IMR-90 (cell line): ENCODE measurements at regions not wholly inside any gene's neighbourhood (a gene's known extent, or its start where the extent isn't known, plus 50 kb on each side); places are given as distances from the start of the nearest gene placed in this dataset.

Source experiments
- ATAC-seq: fragments of 200-7000 bp; cut with Tn5 transposase; 2 replicates; pipeline ENCODE4 v1.9.1; 2020; ENCODE audit warnings: low read depth, mild to moderate bottlenecking, moderate library complexity
- BruUV-seq: library from RNA; stranded (reverse); fragments of 400-500 nt; replicated peaks from 2 replicates; lab custom pipeline; 2021; lab: Mats Ljungman, UMichigan
- CTCF ChIA-PET: fragments of 300-600 bp; formaldehyde crosslinking; extraction: SDS; loops from one replicate; lab custom pipeline; 2021; ENCODE audit warnings: antibody characterized with exemption; lab: Yijun Ruan, JAX
- POLR2A ChIA-PET: fragments of 300-600 bp; sonication (Branson Sonifier 250); formaldehyde crosslinking; loops from one replicate; lab custom pipeline; 2022; ENCODE audit warnings: antibody characterized with exemption; ENCODE audit not compliant: unreplicated experiment; lab: Charles Lee
- DNase-seq: peaks from one replicate; pipeline ENCODE4 v3.0.0; 2013
- H2AFZ ChIP-seq: replicated peaks from 2 replicates; pipeline ENCODE3; 2013; ENCODE audit warnings: low read length, mild to moderate bottlenecking; ENCODE audit not compliant: poor library complexity
- H2AK5ac ChIP-seq: 2 replicates; pipeline ENCODE4 v1.6.1; 2013; ENCODE audit warnings: low read depth, low read length, inconsistent platforms
- H2AK9ac ChIP-seq: replicated peaks from 2 replicates; pipeline ENCODE3; 2013; ENCODE audit warnings: mild to moderate bottlenecking, low read depth, low read length, moderate library complexity; ENCODE audit not compliant: poor library complexity
- H2BK120ac ChIP-seq: 2 replicates; pipeline ENCODE4 v1.6.1; 2013; ENCODE audit warnings: low read depth, low read length, inconsistent platforms
- H2BK15ac ChIP-seq: 3 replicates; pipeline ENCODE4 v1.6.1; 2013; ENCODE audit warnings: low read depth, low read length, inconsistent platforms
- H2BK20ac ChIP-seq: 2 replicates; pipeline ENCODE4 v1.6.1; 2013; ENCODE audit warnings: low read depth, mild to moderate bottlenecking, inconsistent platforms, low read length, moderate library complexity
- H2BK5ac ChIP-seq: 2 replicates; pipeline ENCODE4 v1.6.1; 2013; ENCODE audit warnings: mild to moderate bottlenecking, low read depth, low read length, inconsistent platforms; ENCODE audit not compliant: poor library complexity, severe bottlenecking
- H3K14ac ChIP-seq: replicated peaks from 2 replicates; pipeline ENCODE4 v1.6.1; 2013; ENCODE audit warnings: low read depth, low read length, inconsistent platforms
- H3K18ac ChIP-seq: 2 replicates; pipeline ENCODE4 v1.6.1; 2013; ENCODE audit warnings: low read depth, low read length, control low read depth
- H3K23ac ChIP-seq: 2 replicates; pipeline ENCODE4 v1.6.1; 2013; ENCODE audit warnings: low read depth, low read length, inconsistent platforms
- H3K27ac ChIP-seq: 2 replicates; pipeline ENCODE4 v1.5.1; 2013; ENCODE audit warnings: mild to moderate bottlenecking, control low read depth, low read length; ENCODE audit not compliant: insufficient read depth
- H3K27me3 ChIP-seq: 2 replicates; pipeline ENCODE4 v1.6.1; 2013; ENCODE audit warnings: low read length; ENCODE audit not compliant: control insufficient read depth, insufficient read depth
- H3K36me3 ChIP-seq: 2 replicates; pipeline ENCODE4 v1.6.1; 2013; ENCODE audit warnings: low read length, mixed read lengths; ENCODE audit not compliant: control insufficient read depth, insufficient read depth
- H3K4ac ChIP-seq: 2 replicates; pipeline ENCODE4 v1.6.1; 2013; ENCODE audit warnings: low read depth, low read length, inconsistent platforms
- H3K4me1 ChIP-seq: 2 replicates; pipeline ENCODE4 v1.6.1; 2013; ENCODE audit warnings: low read length, mixed read lengths; ENCODE audit not compliant: control insufficient read depth, insufficient read depth
- H3K4me2 ChIP-seq: 2 replicates; pipeline ENCODE4 v1.6.1; 2013; ENCODE audit warnings: low read depth, mild to moderate bottlenecking, control low read depth, low read length, moderate library complexity
- H3K4me3 ChIP-seq: 2 replicates; pipeline ENCODE4 v1.5.1; 2013; ENCODE audit warnings: low read depth, mild to moderate bottlenecking, control low read depth, low read length, moderate library complexity; ENCODE audit not compliant: insufficient read depth
- H3K56ac ChIP-seq: 2 replicates; pipeline ENCODE4 v1.6.1; 2013; ENCODE audit warnings: low read length, inconsistent platforms; ENCODE audit not compliant: insufficient read depth; ENCODE audit errors: extremely low read depth
- H3K79me1 ChIP-seq, 2 experiments: 2 replicates each; pipeline ENCODE4 v1.6.1; 2013; ENCODE audit warnings: low read length in 2 of 2, inconsistent platforms in 1 of 2, low read depth in 1 of 2
- H3K9ac ChIP-seq: 2 replicates; pipeline ENCODE4 v1.6.1; 2013; ENCODE audit warnings: low read depth, low read length, control low read depth
- H3K9me1 ChIP-seq: 2 replicates; pipeline ENCODE4 v1.6.1; 2013; ENCODE audit warnings: low read length, inconsistent platforms; ENCODE audit not compliant: insufficient read depth
- H3K9me3 ChIP-seq: 2 replicates; pipeline ENCODE4 v1.6.1; 2013; ENCODE audit warnings: low read length; ENCODE audit not compliant: control insufficient read depth, insufficient read depth
- H4K20me1 ChIP-seq: 2 replicates; pipeline ENCODE4 v1.6.1; 2013; ENCODE audit warnings: low read length, inconsistent platforms; ENCODE audit not compliant: insufficient read depth
- H4K5ac ChIP-seq: 2 replicates; pipeline ENCODE4 v1.6.1; 2013; ENCODE audit warnings: mild to moderate bottlenecking, low read depth, low read length, control low read depth
- H4K8ac ChIP-seq, 2 experiments: 2 replicates each; pipeline ENCODE4 v1.6.1; 2013; ENCODE audit warnings: low read depth in 2 of 2, low read length in 2 of 2, control low read depth in 1 of 2, inconsistent platforms in 1 of 2
- H4K91ac ChIP-seq: 2 replicates; pipeline ENCODE4 v1.6.1; 2013; ENCODE audit warnings: low read depth, low read length, inconsistent platforms; ENCODE audit not compliant: insufficient read depth
- CTCF ChIP-seq: conservative IDR thresholded peaks from 2 replicates; pipeline ENCODE4 v1.5.1; 2012; ENCODE audit warnings: mild to moderate bottlenecking, low read depth, low read length, improper control_type of control experiment
- RAD21 ChIP-seq: IDR thresholded peaks from 2 replicates; pipeline ENCODE4 v1.6.1; 2012; ENCODE audit warnings: low read length, improper control_type of control experiment
- USF2 ChIP-seq: fragments of 150-350 bp; IDR thresholded peaks from 2 replicates; pipeline ENCODE4 v1.6.1; 2017; ENCODE audit warnings: mild to moderate bottlenecking, antibody characterized with exemption, low read length, low read depth
- WGBS, 2 experiments: methylation state at CpG; one replicate each; pipeline versions ENCODE4 v1.1.5 to v1.1.7; 2013; ENCODE audit warnings: missing lambda C conversion rate in 2 of 2; ENCODE audit not compliant: insufficient read length in 1 of 2; ENCODE audit errors: extremely low coverage in 2 of 2; 5-methylcytosine and 5-hydroxymethylcytosine counted together
- dilution Hi-C: fragments of 300-500 bp; cut with HindIII; formaldehyde crosslinking; loops from one replicate; pipeline ENCODE4 v1.14.3; 2018; ENCODE audit warnings: low sequenced_read_pairs; ENCODE audit not compliant: unreplicated experiment
- in situ Hi-C: fragments of 300-500 bp; cut with MboI; formaldehyde crosslinking; loops from 3 replicates; pipeline ENCODE4 v1.14.3; 2019; ENCODE audit warnings: low sequenced_read_pairs, inconsistent platforms, mixed read lengths
- intact Hi-C: fragments of 100-400 bp; cut with micrococcal nuclease; formaldehyde crosslinking; loops from 2 replicates; pipeline ENCODE4 v1.10.0; 2022

GRCh38 chr18:1436199-1436598 lies 531.5 kb downstream of the ADCYAP1 start:
- no TSS peak for BruUV-seq
- no peak overlapping the region for H4K91ac ChIP-seq
- no peaks in the 10 kb centered on the region for H3K4me1 ChIP-seq
- no peaks in the 10 kb centered on the region for H4K20me1 ChIP-seq
- no peak overlapping the region for H2BK15ac ChIP-seq
- TF ChIP-seq USF2, result no peak
- TF ChIP-seq CTCF, result no peak
- TF ChIP-seq RAD21, result no peak
- no peaks in the 10 kb centered on the region for H3K27me3 ChIP-seq
- peaks cover 11% of the 10 kb centered on the region for H3K9me3 ChIP-seq
- POLR2A ChIA-PET, result no interaction called here
- dilution Hi-C loops (no loop called here), intact Hi-C loops (no loop called here), in situ Hi-C loops (no loop called here)
- H3K4me3 ChIP-seq, result no peak overlapping the region
- H3K27ac ChIP-seq, result no peak overlapping the region
- H2BK5ac ChIP-seq, result no peak overlapping the region
- no peak overlapping the region for H3K9ac ChIP-seq
- WGBS, 2 experiments, result 100% methylated on average over 1 of the region's 5 CpGs; no CpG with 5 or more reads in 1 of the 2 experiments
- no peak overlapping the region for H3K56ac ChIP-seq
- H2BK20ac ChIP-seq, result no peak overlapping the region
- no peak overlapping the region for H3K18ac ChIP-seq
- H3K4ac ChIP-seq, result no peak overlapping the region
- ATAC-seq, result no peak
- H2AFZ ChIP-seq, result no peak overlapping the region
- CTCF ChIA-PET, result no interaction called here
- H2AK5ac ChIP-seq, result no peak overlapping the region
- no peak for DNase-seq
- no peaks in the 10 kb centered on the region for H3K9me1 ChIP-seq
- no peak overlapping the region for H3K4me2 ChIP-seq
- no peak overlapping the region for H2BK120ac ChIP-seq
- no peaks in the 10 kb centered on the region for H3K36me3 ChIP-seq
- no peak overlapping the region for H4K8ac ChIP-seq
- H3K23ac ChIP-seq, result no peak overlapping the region
- no peaks in the 10 kb centered on the region for H3K79me1 ChIP-seq
- H2AK9ac ChIP-seq, result no peak overlapping the region
- no peak overlapping the region for H3K14ac ChIP-seq
- no peak overlapping the region for H4K5ac ChIP-seq
